ENCODE measurements at regions not wholly inside any gene's neighbourhood (a gene's known extent, or its start where the extent isn't known, plus 50 kb on each side); places are given as distances from the start of the nearest gene placed in this dataset.

GRCh38 chr3:26515351-26515750, 107.2 kb upstream of the LRRC3B start:
- TF ChIP-seq CTCF (conservative IDR thresholded peaks at IDR 0.05; ENCODE audit: low read depth, low read length): no peak
- no peak for TF ChIP-seq EZH2 (IDR thresholded peaks at IDR 0.05; ENCODE audit: low read length, unreplicated experiment)
